Lower leg skin (tissue), 3 donors: ENCODE measurements at regions not wholly inside any gene's neighbourhood (a gene's known extent, or its start where the extent isn't known, plus 50 kb on each side); places are given as distances from the start of the nearest gene placed in this dataset.

Experiments used
- CTCF ChIP-seq, 3 donors: fragments of 450-650 bp; IDR thresholded peaks; one replicate each; pipeline ENCODE4 v1.5.1; 2016; ENCODE audit warnings: antibody characterized with exemption in 3 of 3, mild to moderate bottlenecking in 3 of 3, moderate library complexity in 2 of 3
- POLR2A ChIP-seq, 2 donors: fragments of 450-650 bp; IDR thresholded peaks; one replicate each; pipeline ENCODE4 v1.6.1; 2016 to 2017; ENCODE audit warnings: antibody characterized with exemption in 2 of 2, mild to moderate bottlenecking in 1 of 2, moderate library complexity in 1 of 2

- TF ChIP-seq CTCF (IDR thresholded peaks at IDR 0.05) (no peak), POLR2A (IDR thresholded peaks at IDR 0.05) (no peak)
Measured at GRCh38 chr4:66229885-66230284, 559.6 kb upstream of the EPHA5 start.
